Lower leg skin (tissue), 3 donors: ENCODE measurements at regions not wholly inside any gene's neighbourhood (a gene's known extent, or its start where the extent isn't known, plus 50 kb on each side); places are given as distances from the start of the nearest gene placed in this dataset.
"Not testable (repeated sequence)": the region's sequence is repeated elsewhere in the genome, so short reads cannot be mapped to it uniquely, and the experiment has no call there.

ENCODE experiments used
- CTCF ChIP-seq, 3 donors: fragments of 450-650 bp; IDR thresholded peaks; one replicate each; pipeline ENCODE4 v1.5.1; 2016; ENCODE audit warnings: antibody characterized with exemption in 3 of 3, mild to moderate bottlenecking in 3 of 3, moderate library complexity in 2 of 3
- POLR2A ChIP-seq, 2 donors: fragments of 450-650 bp; IDR thresholded peaks; one replicate each; pipeline ENCODE4 v1.6.1; 2016 to 2017; ENCODE audit warnings: antibody characterized with exemption in 2 of 2, mild to moderate bottlenecking in 1 of 2, moderate library complexity in 1 of 2

GRCh38 chr5:34205347-34205746 lies 162.3 kb upstream of the C1QTNF3 start:
- TF ChIP-seq POLR2A, CTCF (IDR thresholded peaks at IDR 0.05): not testable (repeated sequence)
